ENCODE measurements at regions not wholly inside any gene's neighbourhood (a gene's known extent, or its start where the extent isn't known, plus 50 kb on each side); places are given as distances from the start of the nearest gene placed in this dataset.

GRCh38 chr20:50399917-50400704, 110.1 kb upstream of the PTPN1 start:
- intact Hi-C loops (cut with DNase I) = loop anchor here (5.0 to 10.0 kb wide), 2 partner anchors 65 to 98 kb away; no protein-coding TSS in a partner anchor

GRCh38 chr20:50400705-50401586, 109.2 kb upstream of the PTPN1 start:
- DNase-seq (ENCODE audit: low spot score) = no peak
- intact Hi-C loops (cut with DNase I) = loop anchor here in 1 of 2 donors (10.0 kb wide), 1 partner anchor 64 kb away; no protein-coding TSS in a partner anchor

More at GRCh38 chr20:50399917-50400704, 110.1 kb upstream of the PTPN1 start:
- no peak for DNase-seq (ENCODE audit: low spot score)

- intact Hi-C loops (cut with DNase I) = loop anchor here in 1 of 2 donors (10.0 kb wide), 1 partner anchor 63 kb away; no protein-coding TSS in a partner anchor
- DNase-seq (ENCODE audit: low spot score) = no peak
Measured at GRCh38 chr20:50401587-50402418, 108.4 kb upstream of the PTPN1 start.

- intact Hi-C loops (cut with DNase I) = loop anchor here in 1 of 2 donors (10.0 kb wide), 1 partner anchor 61 kb away; no protein-coding TSS in a partner anchor
Measured at GRCh38 chr20:50403565-50404418, 106.4 kb upstream of the PTPN1 start.

GRCh38 chr20:50404419-50405234, 105.6 kb upstream of the PTPN1 start:
- no peak for DNase-seq (ENCODE audit: low spot score)
- intact Hi-C loops (cut with DNase I) = loop anchor here in 1 of 2 donors (10.0 kb wide), 1 partner anchor 60 kb away; no protein-coding TSS in a partner anchor

More at GRCh38 chr20:50403565-50404418, 106.4 kb upstream of the PTPN1 start:
- DNase-seq (ENCODE audit: low spot score) = no peak

- DNase-seq (ENCODE audit: low spot score) = no peak
- intact Hi-C loops (cut with DNase I) = loop anchor here in 1 of 2 donors (10.0 kb wide), 1 partner anchor 59 kb away; no protein-coding TSS in a partner anchor
Measured at GRCh38 chr20:50405235-50405914, 104.8 kb upstream of the PTPN1 start.

GRCh38 chr20:50405915-50406609, 104.1 kb upstream of the PTPN1 start:
- DNase-seq (ENCODE audit: low spot score) = no peak
- intact Hi-C loops (cut with DNase I) = loop anchor here in 1 of 2 donors (1.0 to 10.0 kb wide), 2 partner anchors 23 to 59 kb away; no protein-coding TSS in a partner anchor

- DNase-seq (ENCODE audit: low spot score) = no peak
- intact Hi-C loops (cut with DNase I) = loop anchor here in 1 of 2 donors (1.0 to 10.0 kb wide), 2 partner anchors 23 to 58 kb away; no protein-coding TSS in a partner anchor
Measured at GRCh38 chr20:50406610-50407136, 103.5 kb upstream of the PTPN1 start.

- intact Hi-C loops (cut with DNase I) = loop anchor here in 1 of 2 donors (10.0 kb wide), 1 partner anchor 56 kb away; no protein-coding TSS in a partner anchor
- no peak for DNase-seq (ENCODE audit: low spot score)
Measured at GRCh38 chr20:50408526-50409364, 101.4 kb upstream of the PTPN1 start.

- intact Hi-C loops (cut with DNase I) = loop anchor here in 1 of 2 donors (10.0 kb wide), 1 partner anchor 55 kb away; no protein-coding TSS in a partner anchor
- DNase-seq (ENCODE audit: low spot score) = no peak
Measured at GRCh38 chr20:50409495-50409894, 100.7 kb upstream of the PTPN1 start.

- intact Hi-C loops (cut with DNase I) = loop anchor here in 1 of 2 donors (5.0 kb wide), 1 partner anchor 798 kb away; no protein-coding TSS in a partner anchor
- DNase-seq (ENCODE audit: low spot score) = no peak
Measured at GRCh38 chr20:50410343-50410742, 99.8 kb upstream of the PTPN1 start.

- intact Hi-C loops (cut with DNase I) = loop anchor here in 1 of 2 donors (5.0 kb wide), 1 partner anchor 800 kb away; no protein-coding TSS in a partner anchor
- DNase-seq (ENCODE audit: low spot score) = no peak
Measured at GRCh38 chr20:50412069-50412468, 98.1 kb upstream of the PTPN1 start.

- DNase-seq (ENCODE audit: low spot score) = no peak
- intact Hi-C loops (cut with DNase I) = loop anchor here in 1 of 2 donors (5.0 kb wide), 1 partner anchor 800 kb away; no protein-coding TSS in a partner anchor
Measured at GRCh38 chr20:50412499-50412898, 97.7 kb upstream of the PTPN1 start.

- no peak for DNase-seq (ENCODE audit: low spot score)
Measured at GRCh38 chr20:50413088-50413500, 97.1 kb upstream of the PTPN1 start.

More at GRCh38 chr20:50413088-50413500, 97.1 kb upstream of the PTPN1 start:
- intact Hi-C loops (cut with DNase I) = loop anchor here in 1 of 2 donors (5.0 kb wide), 1 partner anchor 801 kb away; no protein-coding TSS in a partner anchor

All from posterior vena cava (tissue), 2 donors.